SK-N-SH (cell line): ENCODE measurements at regions not wholly inside any gene's neighbourhood (a gene's known extent, or its start where the extent isn't known, plus 50 kb on each side); places are given as distances from the start of the nearest gene placed in this dataset.

Source experiments
- CTCF ChIA-PET: fragments of 300-600, 350-600 bp; formaldehyde crosslinking; extraction: SDS; loops from one replicate; lab custom pipeline; 2021; lab: Yijun Ruan, JAX
- POLR2A ChIA-PET: fragments of 350-600 bp; sonication (Branson Sonifier 250); formaldehyde crosslinking; extraction: SDS; loops from one replicate; lab custom pipeline; 2020; ENCODE audit warnings: antibody characterized with exemption, inconsistent platforms; lab: Yijun Ruan, JAX
- DNase-seq: peaks from one replicate; pipeline ENCODE4 v3.0.0; 2012
- H2AFZ ChIP-seq: fragments of 200-600 bp; sonication (generic); 2 replicates; pipeline ENCODE4 v1.8.1; 2016; ENCODE audit warnings: antibody characterized with exemption, mild to moderate bottlenecking, low read depth
- H3F3A ChIP-seq: fragments of 200-600 bp; sonication (generic); replicated peaks from 2 replicates; pipeline ENCODE3; 2016; ENCODE audit warnings: antibody characterized with exemption, mild to moderate bottlenecking; ENCODE audit not compliant: insufficient read depth
- H3K27ac ChIP-seq, 2 experiments: fragments of 200-500 bp in 1 of 2; fragments of 200-600 bp in 1 of 2; sonication (Bioruptor generic) in 1 of 2; sonication (generic), shearing (Covaris generic) in 1 of 2; 2 replicates each; pipeline versions ENCODE4 v1.5.1 to v1.6.1; 2014 to 2016; ENCODE audit warnings: low read depth in 2 of 2, inconsistent platforms in 1 of 2, low read length in 1 of 2, mild to moderate bottlenecking in 1 of 2, mixed read lengths in 1 of 2
- H3K27me3 ChIP-seq: fragments of 200-600 bp; sonication (generic), shearing (Covaris generic); 2 replicates; pipeline ENCODE4 v1.6.1; 2016; ENCODE audit warnings: mixed run types; ENCODE audit not compliant: insufficient read depth
- H3K36me3 ChIP-seq, 2 experiments: fragments of 200-500 bp in 1 of 2; fragments of 200-600 bp in 1 of 2; sonication (Bioruptor generic) in 1 of 2; sonication (generic) in 1 of 2; replicated peaks in 1 of 2; 2 replicates each; pipeline versions ENCODE3 to v1.5.1; 2014 to 2016; ENCODE audit warnings: low read length in 1 of 2, mild to moderate bottlenecking in 1 of 2; ENCODE audit not compliant: insufficient read depth in 2 of 2, control insufficient read depth in 1 of 2
- H3K4me1 ChIP-seq, 2 experiments: fragments of 200-500 bp in 1 of 2; fragments of 200-600 bp in 1 of 2; sonication (Bioruptor generic) in 1 of 2; sonication (generic), shearing (Covaris generic) in 1 of 2; 2 replicates each; pipeline versions ENCODE4 v1.5.1 to v1.6.1; 2014 to 2016; ENCODE audit warnings: low read depth in 1 of 2, low read length in 1 of 2, mixed run types in 1 of 2; ENCODE audit not compliant: insufficient read depth in 2 of 2, control insufficient read depth in 1 of 2
- H3K4me2 ChIP-seq: fragments of 200-600 bp; sonication (generic), shearing (Covaris generic); 2 replicates; pipeline ENCODE4 v1.6.1; 2017; ENCODE audit warnings: mixed run types
- H3K4me3 ChIP-seq, 2 experiments: fragments of 200-500 bp in 1 of 2; fragments of 200-600 bp in 1 of 2; sonication (Bioruptor generic) in 1 of 2; sonication (generic), shearing (Covaris generic) in 1 of 2; 2 replicates each; pipeline versions ENCODE4 v1.5.1 to v1.8.1; 2014 to 2016; ENCODE audit warnings: low read depth in 2 of 2, inconsistent platforms in 1 of 2, low read length in 1 of 2, mild to moderate bottlenecking in 1 of 2, mixed read lengths in 1 of 2, moderate library complexity in 1 of 2
- H3K79me2 ChIP-seq: fragments of 200-600 bp; sonication (generic); 2 replicates; pipeline ENCODE4 v1.8.1; 2017; ENCODE audit warnings: mild to moderate bottlenecking; ENCODE audit not compliant: insufficient read depth
- H3K9ac ChIP-seq: fragments of 200-600 bp; sonication (generic); 2 replicates; pipeline ENCODE4 v1.6.1; 2017; ENCODE audit warnings: mixed run types
- H3K9me2 ChIP-seq: fragments of 200-600 bp; sonication (generic); 2 replicates; pipeline ENCODE4 v1.6.1; 2017; ENCODE audit warnings: mixed run types
- H3K9me3 ChIP-seq: fragments of 200-600 bp; sonication (generic); 2 replicates; pipeline ENCODE4 v1.6.1; 2017; ENCODE audit warnings: mixed run types, mild to moderate bottlenecking, moderate library complexity
- H4K20me1 ChIP-seq: fragments of 200-600 bp; sonication (generic); 2 replicates; pipeline ENCODE4 v1.6.1; 2017; ENCODE audit warnings: mild to moderate bottlenecking, mixed run types; ENCODE audit not compliant: insufficient read depth
- CHD2 ChIP-seq: fragments of 150-350 bp; IDR thresholded peaks from 2 replicates; pipeline ENCODE4 v1.6.1; 2018; ENCODE audit warnings: low read length; ENCODE audit not compliant: partially characterized antibody
- EZH2phosphoT487 ChIP-seq: fragments of 200-600 bp; sonication (generic); IDR thresholded peaks from 2 replicates; pipeline ENCODE4 v1.6.1; 2017; ENCODE audit warnings: low read depth, mixed run types, mild to moderate bottlenecking, antibody characterized with exemption, moderate library complexity, borderline replicate concordance
- FOXJ3 ChIP-seq: sonication (generic); formaldehyde crosslinking; IDR thresholded peaks from 2 replicates; pipeline ENCODE4 v1.5.1; 2020; ENCODE audit warnings: mild to moderate bottlenecking, missing genetic modification reagents
- FOXM1 ChIP-seq: IDR thresholded peaks from 2 replicates; pipeline ENCODE4 v1.4.0; 2012; ENCODE audit warnings: low read depth, mild to moderate bottlenecking
- GATA2 ChIP-seq: sonication (generic); formaldehyde crosslinking; IDR thresholded peaks from 2 replicates; pipeline ENCODE4 v1.5.0; 2020; ENCODE audit warnings: mild to moderate bottlenecking, missing genetic modification reagents
- MEF2A ChIP-seq: IDR thresholded peaks from 2 replicates; pipeline ENCODE4 v1.4.0; 2012; ENCODE audit warnings: low read depth, borderline replicate concordance
- MXI1 ChIP-seq: IDR thresholded peaks from 2 replicates; pipeline ENCODE4 v1.6.1; 2012; ENCODE audit warnings: mild to moderate bottlenecking, low read depth, low read length, improper control_type of control experiment
- NFIC ChIP-seq: IDR thresholded peaks from 2 replicates; pipeline ENCODE4 v1.4.0; 2012; ENCODE audit warnings: borderline replicate concordance
- RCOR1 ChIP-seq: fragments of 150-350 bp; IDR thresholded peaks from 2 replicates; pipeline ENCODE4 v1.6.1; 2017; ENCODE audit warnings: antibody characterized with exemption, low read length
- RFX5 ChIP-seq: IDR thresholded peaks from 2 replicates; pipeline ENCODE4 v1.6.1; 2012; ENCODE audit warnings: mild to moderate bottlenecking, improper control_type of control experiment, low read length
- SMC3 ChIP-seq: IDR thresholded peaks from 2 replicates; pipeline ENCODE4 v1.6.1; 2012; ENCODE audit warnings: low read depth, low read length, improper control_type of control experiment
- TCF12 ChIP-seq: IDR thresholded peaks from 2 replicates; pipeline ENCODE4 v1.4.0; 2012
- WGBS: methylation state at CpG from one replicate; pipeline ENCODE4 v1.1.6; 2017; ENCODE audit warnings: low lambda C conversion rate; 5-methylcytosine and 5-hydroxymethylcytosine counted together
- TF ChIP-seq, protein P1 (sequence below): IDR thresholded peaks from 2 replicates; pipeline ENCODE4 v1.4.0; 2012; ENCODE audit warnings: low read depth, borderline replicate concordance
- TF ChIP-seq, protein P2 (sequence below): IDR thresholded peaks from 2 replicates; pipeline ENCODE4; 2012
- TF ChIP-seq, protein P3 (sequence below): IDR thresholded peaks from 2 replicates; pipeline ENCODE4 v1.4.0; 2012; ENCODE audit warnings: low read depth

DNA sequence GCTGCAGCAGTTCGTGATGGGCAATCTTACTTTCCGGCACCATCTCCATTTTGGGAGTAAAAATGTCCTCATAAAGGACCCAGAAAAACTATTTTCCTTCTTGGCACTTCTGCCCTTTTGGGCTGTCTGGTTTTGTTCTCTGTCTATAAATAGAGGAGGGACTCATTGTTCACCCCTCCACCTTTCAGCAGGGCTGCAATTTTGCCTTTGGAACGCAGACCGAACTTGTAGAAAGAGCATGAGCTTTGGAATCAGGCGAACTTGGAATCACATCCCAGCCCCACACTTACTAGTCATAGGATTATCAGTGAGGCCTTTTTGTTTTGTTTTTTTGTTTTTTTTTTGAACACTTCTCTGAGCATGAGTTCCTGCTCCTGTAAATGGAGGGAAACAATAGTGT, 178.1 kb upstream of the IL12B start:
- POLR2A ChIA-PET: no interaction called here
- 91% methylated on average over 5 of the region's 5 CpGs for WGBS
- CTCF ChIA-PET: no interaction called here

DNA sequence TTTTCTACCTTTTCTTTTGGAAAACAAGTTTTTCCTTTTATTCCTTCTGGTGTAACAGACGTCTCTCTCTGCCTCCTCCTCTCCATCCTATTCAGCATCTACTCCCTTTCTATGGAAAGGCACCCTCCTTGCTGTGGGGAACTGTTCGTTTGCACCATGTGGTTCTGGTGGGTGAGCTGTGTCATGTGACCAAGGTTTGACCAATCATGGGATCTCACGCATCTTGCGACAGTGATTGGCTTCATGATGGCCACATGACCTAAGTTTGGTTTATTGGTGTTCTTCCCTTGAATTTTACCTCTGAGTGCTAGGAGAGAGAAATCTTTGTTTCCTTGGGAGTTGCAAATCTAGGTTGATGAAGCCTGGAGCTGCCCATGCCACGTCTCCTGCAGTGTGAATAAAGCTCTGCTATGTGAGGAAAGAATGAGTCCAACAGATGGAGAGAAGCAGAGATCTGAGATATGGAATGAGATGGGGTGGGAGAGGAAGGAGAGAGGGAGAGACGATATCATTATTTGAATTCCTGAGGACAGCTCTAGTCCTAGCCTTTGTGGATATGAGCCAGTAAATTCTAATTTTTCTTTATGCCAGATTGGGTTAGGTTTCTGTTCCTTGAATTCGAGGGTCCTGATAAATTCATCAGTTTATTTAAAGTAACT, 178.8 kb upstream of the IL12B start:
- DNase-seq: no peak
- Histone ChIP-seq H3K9me3 (no peaks in the 10 kb centered on the region), H3K4me1 (peaks cover 0 to 4% of the 10 kb centered on the region in 2 experiments; a peak in 3 of 4 replicates), H3F3A (peaks cover 7% of the 10 kb centered on the region), H3K27ac (no peak overlapping the region; a peak in 1 of 4 replicates), H3K36me3 (no peaks in the 10 kb centered on the region), H3K27me3 (no peaks in the 10 kb centered on the region), H4K20me1 (no peaks in the 10 kb centered on the region), H3K4me2 (no peak overlapping the region), H3K9ac (no peak overlapping the region), H2AFZ (0 out of 2 replicates have a peak overlapping the region, but pooled peaks have one; percentile 5), H3K4me3 (no peak overlapping the region), H3K79me2 (no peaks in the 10 kb centered on the region), H3K9me2 (no peaks in the 10 kb centered on the region)
- 71% methylated on average over 7 of the region's 7 CpGs for WGBS
- ChIA-PET POLR2A (no interaction called here), CTCF (no interaction called here)
- TF ChIP-seq GATA2 (CRISPR knock-in tag): no peak
- TF ChIP-seq MEF2A: no peak
- TF ChIP-seq, protein P1, sequence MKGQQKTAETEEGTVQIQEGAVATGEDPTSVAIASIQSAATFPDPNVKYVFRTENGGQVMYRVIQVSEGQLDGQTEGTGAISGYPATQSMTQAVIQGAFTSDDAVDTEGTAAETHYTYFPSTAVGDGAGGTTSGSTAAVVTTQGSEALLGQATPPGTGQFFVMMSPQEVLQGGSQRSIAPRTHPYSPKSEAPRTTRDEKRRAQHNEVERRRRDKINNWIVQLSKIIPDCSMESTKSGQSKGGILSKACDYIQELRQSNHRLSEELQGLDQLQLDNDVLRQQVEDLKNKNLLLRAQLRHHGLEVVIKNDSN: peak; percentile 57; the same call in 1 of the 2 replicates
- 0 out of 2 replicates have a peak, but pooled peaks have one; percentile 10 for TF ChIP-seq TCF12

More for the DNA sequence above, 178.1 kb upstream of the IL12B start:
- Histone ChIP-seq H3K79me2 (no peaks in the 10 kb centered on the region), H3K4me2 (no peak overlapping the region), H3K4me1 (peaks cover 0 to 4% of the 10 kb centered on the region in 2 experiments; a peak in 3 of 4 replicates), H3K27ac (no peak overlapping the region), H3K27me3 (no peaks in the 10 kb centered on the region), H3K4me3 (no peak overlapping the region), H3K9me3 (no peaks in the 10 kb centered on the region), H3K36me3 (no peaks in the 10 kb centered on the region), H3K9ac (no peak overlapping the region), H2AFZ (no peak overlapping the region), H3F3A (peaks cover 10% of the 10 kb centered on the region), H3K9me2 (no peaks in the 10 kb centered on the region), H4K20me1 (no peaks in the 10 kb centered on the region)
- TF ChIP-seq EZH2phosphoT487: no peak
- TF ChIP-seq, protein P2, sequence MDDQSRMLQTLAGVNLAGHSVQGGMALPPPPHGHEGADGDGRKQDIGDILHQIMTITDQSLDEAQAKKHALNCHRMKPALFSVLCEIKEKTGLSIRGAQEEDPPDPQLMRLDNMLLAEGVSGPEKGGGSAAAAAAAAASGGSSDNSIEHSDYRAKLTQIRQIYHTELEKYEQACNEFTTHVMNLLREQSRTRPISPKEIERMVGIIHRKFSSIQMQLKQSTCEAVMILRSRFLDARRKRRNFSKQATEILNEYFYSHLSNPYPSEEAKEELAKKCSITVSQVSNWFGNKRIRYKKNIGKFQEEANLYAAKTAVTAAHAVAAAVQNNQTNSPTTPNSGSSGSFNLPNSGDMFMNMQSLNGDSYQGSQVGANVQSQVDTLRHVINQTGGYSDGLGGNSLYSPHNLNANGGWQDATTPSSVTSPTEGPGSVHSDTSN: no peak
- TF ChIP-seq FOXM1: no peak
- TF ChIP-seq RFX5: no peak
- no peak for TF ChIP-seq MXI1
- no peak for TF ChIP-seq FOXJ3 (CRISPR knock-in tag)
- no peak for TF ChIP-seq SMC3
- TF ChIP-seq RCOR1: no peak
- no peak for TF ChIP-seq CHD2
- TF ChIP-seq NFIC: no peak
- TF ChIP-seq, protein P3, sequence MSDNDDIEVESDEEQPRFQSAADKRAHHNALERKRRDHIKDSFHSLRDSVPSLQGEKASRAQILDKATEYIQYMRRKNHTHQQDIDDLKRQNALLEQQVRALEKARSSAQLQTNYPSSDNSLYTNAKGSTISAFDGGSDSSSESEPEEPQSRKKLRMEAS: no peak
- no peak for DNase-seq
